IMR-90 (cell line): ENCODE measurements at regions not wholly inside any gene's neighbourhood (a gene's known extent, or its start where the extent isn't known, plus 50 kb on each side); places are given as distances from the start of the nearest gene placed in this dataset.

Experiments
- ATAC-seq: fragments of 200-7000 bp; cut with Tn5 transposase; 2 replicates; pipeline ENCODE4 v1.9.1; 2020; ENCODE audit warnings: low read depth, mild to moderate bottlenecking, moderate library complexity
- BruUV-seq: library from RNA; stranded (reverse); fragments of 400-500 nt; replicated peaks from 2 replicates; lab custom pipeline; 2021; lab: Mats Ljungman, UMichigan
- CTCF ChIA-PET: fragments of 300-600 bp; formaldehyde crosslinking; extraction: SDS; loops from one replicate; lab custom pipeline; 2021; ENCODE audit warnings: antibody characterized with exemption; lab: Yijun Ruan, JAX
- POLR2A ChIA-PET: fragments of 300-600 bp; sonication (Branson Sonifier 250); formaldehyde crosslinking; loops from one replicate; lab custom pipeline; 2022; ENCODE audit warnings: antibody characterized with exemption; ENCODE audit not compliant: unreplicated experiment; lab: Charles Lee
- DNase-seq: peaks from one replicate; pipeline ENCODE4 v3.0.0; 2013
- H2AFZ ChIP-seq: replicated peaks from 2 replicates; pipeline ENCODE3; 2013; ENCODE audit warnings: low read length, mild to moderate bottlenecking; ENCODE audit not compliant: poor library complexity
- H2AK5ac ChIP-seq: 2 replicates; pipeline ENCODE4 v1.6.1; 2013; ENCODE audit warnings: low read depth, low read length, inconsistent platforms
- H2AK9ac ChIP-seq: replicated peaks from 2 replicates; pipeline ENCODE3; 2013; ENCODE audit warnings: mild to moderate bottlenecking, low read depth, low read length, moderate library complexity; ENCODE audit not compliant: poor library complexity
- H2BK120ac ChIP-seq: 2 replicates; pipeline ENCODE4 v1.6.1; 2013; ENCODE audit warnings: low read depth, low read length, inconsistent platforms
- H2BK15ac ChIP-seq: 3 replicates; pipeline ENCODE4 v1.6.1; 2013; ENCODE audit warnings: low read depth, low read length, inconsistent platforms
- H2BK20ac ChIP-seq: 2 replicates; pipeline ENCODE4 v1.6.1; 2013; ENCODE audit warnings: low read depth, mild to moderate bottlenecking, inconsistent platforms, low read length, moderate library complexity
- H2BK5ac ChIP-seq: 2 replicates; pipeline ENCODE4 v1.6.1; 2013; ENCODE audit warnings: mild to moderate bottlenecking, low read depth, low read length, inconsistent platforms; ENCODE audit not compliant: poor library complexity, severe bottlenecking
- H3K14ac ChIP-seq: replicated peaks from 2 replicates; pipeline ENCODE4 v1.6.1; 2013; ENCODE audit warnings: low read depth, low read length, inconsistent platforms
- H3K18ac ChIP-seq: 2 replicates; pipeline ENCODE4 v1.6.1; 2013; ENCODE audit warnings: low read depth, low read length, control low read depth
- H3K23ac ChIP-seq: 2 replicates; pipeline ENCODE4 v1.6.1; 2013; ENCODE audit warnings: low read depth, low read length, inconsistent platforms
- H3K27ac ChIP-seq: 2 replicates; pipeline ENCODE4 v1.5.1; 2013; ENCODE audit warnings: mild to moderate bottlenecking, control low read depth, low read length; ENCODE audit not compliant: insufficient read depth
- H3K27me3 ChIP-seq: 2 replicates; pipeline ENCODE4 v1.6.1; 2013; ENCODE audit warnings: low read length; ENCODE audit not compliant: control insufficient read depth, insufficient read depth
- H3K36me3 ChIP-seq: 2 replicates; pipeline ENCODE4 v1.6.1; 2013; ENCODE audit warnings: low read length, mixed read lengths; ENCODE audit not compliant: control insufficient read depth, insufficient read depth
- H3K4ac ChIP-seq: 2 replicates; pipeline ENCODE4 v1.6.1; 2013; ENCODE audit warnings: low read depth, low read length, inconsistent platforms
- H3K4me1 ChIP-seq: 2 replicates; pipeline ENCODE4 v1.6.1; 2013; ENCODE audit warnings: low read length, mixed read lengths; ENCODE audit not compliant: control insufficient read depth, insufficient read depth
- H3K4me2 ChIP-seq: 2 replicates; pipeline ENCODE4 v1.6.1; 2013; ENCODE audit warnings: low read depth, mild to moderate bottlenecking, control low read depth, low read length, moderate library complexity
- H3K4me3 ChIP-seq: 2 replicates; pipeline ENCODE4 v1.5.1; 2013; ENCODE audit warnings: low read depth, mild to moderate bottlenecking, control low read depth, low read length, moderate library complexity; ENCODE audit not compliant: insufficient read depth
- H3K56ac ChIP-seq: 2 replicates; pipeline ENCODE4 v1.6.1; 2013; ENCODE audit warnings: low read length, inconsistent platforms; ENCODE audit not compliant: insufficient read depth; ENCODE audit errors: extremely low read depth
- H3K79me1 ChIP-seq, 2 experiments: 2 replicates each; pipeline ENCODE4 v1.6.1; 2013; ENCODE audit warnings: low read length in 2 of 2, inconsistent platforms in 1 of 2, low read depth in 1 of 2
- H3K9ac ChIP-seq: 2 replicates; pipeline ENCODE4 v1.6.1; 2013; ENCODE audit warnings: low read depth, low read length, control low read depth
- H3K9me1 ChIP-seq: 2 replicates; pipeline ENCODE4 v1.6.1; 2013; ENCODE audit warnings: low read length, inconsistent platforms; ENCODE audit not compliant: insufficient read depth
- H3K9me3 ChIP-seq: 2 replicates; pipeline ENCODE4 v1.6.1; 2013; ENCODE audit warnings: low read length; ENCODE audit not compliant: control insufficient read depth, insufficient read depth
- H4K20me1 ChIP-seq: 2 replicates; pipeline ENCODE4 v1.6.1; 2013; ENCODE audit warnings: low read length, inconsistent platforms; ENCODE audit not compliant: insufficient read depth
- H4K5ac ChIP-seq: 2 replicates; pipeline ENCODE4 v1.6.1; 2013; ENCODE audit warnings: mild to moderate bottlenecking, low read depth, low read length, control low read depth
- H4K8ac ChIP-seq, 2 experiments: 2 replicates each; pipeline ENCODE4 v1.6.1; 2013; ENCODE audit warnings: low read depth in 2 of 2, low read length in 2 of 2, control low read depth in 1 of 2, inconsistent platforms in 1 of 2
- H4K91ac ChIP-seq: 2 replicates; pipeline ENCODE4 v1.6.1; 2013; ENCODE audit warnings: low read depth, low read length, inconsistent platforms; ENCODE audit not compliant: insufficient read depth
- BHLHE40 ChIP-seq: fragments of 150-350 bp; IDR thresholded peaks from 2 replicates; pipeline ENCODE4 v1.6.1; 2016; ENCODE audit warnings: mild to moderate bottlenecking, low read depth, low read length
- CEBPB ChIP-seq: IDR thresholded peaks from 2 replicates; pipeline ENCODE4 v1.6.1; 2012; ENCODE audit warnings: low read depth, low read length, improper control_type of control experiment
- CHD1 ChIP-seq: IDR thresholded peaks from 2 replicates; pipeline ENCODE4 v1.6.1; 2012; ENCODE audit warnings: low read depth, low read length, improper control_type of control experiment
- FOS ChIP-seq: fragments of 150-350 bp; IDR thresholded peaks from 2 replicates; pipeline ENCODE4 v1.6.1; 2016; ENCODE audit warnings: low read depth, low read length
- MAFK ChIP-seq: IDR thresholded peaks from 2 replicates; pipeline ENCODE4 v1.6.1; 2012; ENCODE audit warnings: low read depth, low read length, improper control_type of control experiment
- RAD21 ChIP-seq: IDR thresholded peaks from 2 replicates; pipeline ENCODE4 v1.6.1; 2012; ENCODE audit warnings: low read length, improper control_type of control experiment
- RCOR1 ChIP-seq: IDR thresholded peaks from 2 replicates; pipeline ENCODE4 v1.6.1; 2012; ENCODE audit warnings: mild to moderate bottlenecking, low read length, improper control_type of control experiment; ENCODE audit not compliant: insufficient replicate concordance
- RFX5 ChIP-seq: IDR thresholded peaks from 2 replicates; pipeline ENCODE4 v1.8.0; 2012; ENCODE audit warnings: low read depth, mild to moderate bottlenecking, low read length, moderate library complexity
- WGBS, 2 experiments: methylation state at CpG; one replicate each; pipeline versions ENCODE4 v1.1.5 to v1.1.7; 2013; ENCODE audit warnings: missing lambda C conversion rate in 2 of 2; ENCODE audit not compliant: insufficient read length in 1 of 2; ENCODE audit errors: extremely low coverage in 2 of 2; 5-methylcytosine and 5-hydroxymethylcytosine counted together
- dilution Hi-C: fragments of 300-500 bp; cut with HindIII; formaldehyde crosslinking; loops from one replicate; pipeline ENCODE4 v1.14.3; 2018; ENCODE audit warnings: low sequenced_read_pairs; ENCODE audit not compliant: unreplicated experiment
- in situ Hi-C: fragments of 300-500 bp; cut with MboI; formaldehyde crosslinking; loops from 3 replicates; pipeline ENCODE4 v1.14.3; 2019; ENCODE audit warnings: low sequenced_read_pairs, inconsistent platforms, mixed read lengths
- intact Hi-C: fragments of 100-400 bp; cut with micrococcal nuclease; formaldehyde crosslinking; loops from 2 replicates; pipeline ENCODE4 v1.10.0; 2022
- TF ChIP-seq, protein P1 (sequence below): fragments of 150-350 bp; IDR thresholded peaks from 2 replicates; pipeline ENCODE4 v1.6.1; 2016; ENCODE audit warnings: low read depth, mild to moderate bottlenecking, low read length, moderate library complexity, borderline replicate concordance

DNA sequence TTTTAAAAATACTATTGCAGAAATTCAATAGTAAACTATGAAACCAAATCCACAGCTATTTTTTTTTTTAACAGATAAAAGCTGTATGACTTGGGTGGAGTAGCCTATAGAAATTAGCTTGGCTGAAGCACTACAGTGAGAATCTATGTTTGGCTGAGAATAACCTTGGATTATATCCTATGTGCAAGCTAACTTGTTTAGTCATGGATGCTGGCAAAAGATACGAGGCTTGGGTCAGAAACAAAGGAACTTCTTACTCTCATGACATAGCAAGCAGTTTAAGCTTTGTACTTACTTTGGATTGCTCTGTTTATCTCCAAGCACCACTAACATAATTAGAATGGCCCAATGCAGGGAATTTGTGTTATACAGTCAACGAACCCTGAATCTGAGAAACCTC, 119.2 kb upstream of the GRID2 start:
- Histone ChIP-seq H3K56ac (no peak overlapping the region), H3K4ac (no peak overlapping the region), H3K23ac (no peak overlapping the region), H3K9me3 (no peaks in the 10 kb centered on the region; the same call in 1 of the 2 replicates), H2AFZ (no peak overlapping the region), H3K14ac (no peak overlapping the region), H3K36me3 (no peaks in the 10 kb centered on the region), H3K9me1 (no peaks in the 10 kb centered on the region), H3K79me1 (no peaks in the 10 kb centered on the region), H2BK5ac (no peak overlapping the region), H3K27ac (no peak overlapping the region), H2BK20ac (no peak overlapping the region), H3K4me2 (no peak overlapping the region), H2BK15ac (no peak overlapping the region), H3K4me3 (no peak overlapping the region), H3K27me3 (no peaks in the 10 kb centered on the region), H2BK120ac (no peak overlapping the region), H2AK9ac (no peak overlapping the region), H2AK5ac (no peak overlapping the region), H4K91ac (no peak overlapping the region), H3K9ac (no peak overlapping the region), H3K18ac (no peak overlapping the region), H4K20me1 (no peaks in the 10 kb centered on the region), H4K8ac (no peak overlapping the region), H3K4me1 (no peaks in the 10 kb centered on the region), H4K5ac (no peak overlapping the region)
- peak; percentile 24 for DNase-seq
- BruUV-seq = no TSS peak
- TF ChIP-seq MAFK (no peak), RCOR1 (no peak), FOS (no peak), RAD21 (no peak), RFX5 (no peak), CHD1 (no peak), CEBPB (no peak), BHLHE40 (no peak)
- TF ChIP-seq, protein P1, sequence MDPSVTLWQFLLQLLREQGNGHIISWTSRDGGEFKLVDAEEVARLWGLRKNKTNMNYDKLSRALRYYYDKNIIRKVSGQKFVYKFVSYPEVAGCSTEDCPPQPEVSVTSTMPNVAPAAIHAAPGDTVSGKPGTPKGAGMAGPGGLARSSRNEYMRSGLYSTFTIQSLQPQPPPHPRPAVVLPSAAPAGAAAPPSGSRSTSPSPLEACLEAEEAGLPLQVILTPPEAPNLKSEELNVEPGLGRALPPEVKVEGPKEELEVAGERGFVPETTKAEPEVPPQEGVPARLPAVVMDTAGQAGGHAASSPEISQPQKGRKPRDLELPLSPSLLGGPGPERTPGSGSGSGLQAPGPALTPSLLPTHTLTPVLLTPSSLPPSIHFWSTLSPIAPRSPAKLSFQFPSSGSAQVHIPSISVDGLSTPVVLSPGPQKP = no peak
- intact Hi-C loops = no loop called here
- ChIA-PET CTCF (no interaction called here), POLR2A (no interaction called here)
- in situ Hi-C loops = no loop called here
- dilution Hi-C loops = no loop called here
- no peak for ATAC-seq
- no CpG with 5 or more reads among the region's 2 CpGs for WGBS, 2 experiments
